ENCODE measurements at regions not wholly inside any gene's neighbourhood (a gene's known extent, or its start where the extent isn't known, plus 50 kb on each side); places are given as distances from the start of the nearest gene placed in this dataset.

GRCh38 chr16:85419503-85420408 lies 193.4 kb upstream of the GSE1 start:
- TF ChIP-seq, protein P1, sequence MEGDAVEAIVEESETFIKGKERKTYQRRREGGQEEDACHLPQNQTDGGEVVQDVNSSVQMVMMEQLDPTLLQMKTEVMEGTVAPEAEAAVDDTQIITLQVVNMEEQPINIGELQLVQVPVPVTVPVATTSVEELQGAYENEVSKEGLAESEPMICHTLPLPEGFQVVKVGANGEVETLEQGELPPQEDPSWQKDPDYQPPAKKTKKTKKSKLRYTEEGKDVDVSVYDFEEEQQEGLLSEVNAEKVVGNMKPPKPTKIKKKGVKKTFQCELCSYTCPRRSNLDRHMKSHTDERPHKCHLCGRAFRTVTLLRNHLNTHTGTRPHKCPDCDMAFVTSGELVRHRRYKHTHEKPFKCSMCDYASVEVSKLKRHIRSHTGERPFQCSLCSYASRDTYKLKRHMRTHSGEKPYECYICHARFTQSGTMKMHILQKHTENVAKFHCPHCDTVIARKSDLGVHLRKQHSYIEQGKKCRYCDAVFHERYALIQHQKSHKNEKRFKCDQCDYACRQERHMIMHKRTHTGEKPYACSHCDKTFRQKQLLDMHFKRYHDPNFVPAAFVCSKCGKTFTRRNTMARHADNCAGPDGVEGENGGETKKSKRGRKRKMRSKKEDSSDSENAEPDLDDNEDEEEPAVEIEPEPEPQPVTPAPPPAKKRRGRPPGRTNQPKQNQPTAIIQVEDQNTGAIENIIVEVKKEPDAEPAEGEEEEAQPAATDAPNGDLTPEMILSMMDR (IDR thresholded peaks at IDR 0.05; ENCODE audit: borderline replicate concordance, extremely low read depth, low read length, poor library complexity, severe bottlenecking), result no peak
- no peak for TF ChIP-seq EZH2 (IDR thresholded peaks at IDR 0.05; ENCODE audit: borderline replicate concordance, low read depth, low read length, severe bottlenecking)
